GM21737 (cell line): ENCODE measurements at regions not wholly inside any gene's neighbourhood (a gene's known extent, or its start where the extent isn't known, plus 50 kb on each side); places are given as distances from the start of the nearest gene placed in this dataset.
A peak's percentile ranks its signal among the peaks of the same experiment; 100 is the strongest.

Source experiments
- ATAC-seq: cut with Tn5 transposase; IDR thresholded peaks from one replicate; pipeline ENCODE4 v1.9.1; 2021; ENCODE audit warnings: mild to moderate bottlenecking, moderate library complexity; ENCODE audit not compliant: unreplicated experiment

- ATAC-seq: no peak
Measured at GRCh38 chr16:79272141-79272577, 328.4 kb downstream of the MAF start.

- no peak for ATAC-seq
Measured at GRCh38 chr16:79271583-79271982, 329.0 kb downstream of the MAF start.

GRCh38 chr16:79270011-79270410, 330.5 kb downstream of the MAF start:
- ATAC-seq: no peak

- ATAC-seq: peak; percentile 96
Measured at GRCh38 chr16:79269211-79269863, 331.2 kb downstream of the MAF start.

GRCh38 chr16:79267781-79268180, 332.8 kb downstream of the MAF start:
- no peak for ATAC-seq

DNA sequence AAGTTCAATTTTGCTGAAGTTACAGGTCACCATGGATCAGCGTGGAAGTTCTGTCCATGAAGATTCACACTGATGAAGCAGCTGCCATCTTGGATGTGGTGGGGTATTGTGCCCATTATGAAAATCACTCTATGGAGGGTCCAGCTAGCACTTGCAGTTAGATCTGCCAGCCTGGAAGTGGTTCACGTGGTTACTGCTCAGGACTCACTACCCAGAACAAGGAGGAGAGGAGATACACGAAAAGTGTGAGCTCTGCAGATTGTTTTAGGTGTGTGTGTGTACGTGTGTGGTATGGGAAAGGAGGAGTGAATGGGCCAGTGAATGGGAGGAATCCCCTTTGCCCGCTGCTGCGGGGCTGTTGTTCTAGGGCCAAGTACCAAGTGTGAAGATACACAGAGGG, 333.4 kb downstream of the MAF start:
- ATAC-seq: no peak

DNA sequence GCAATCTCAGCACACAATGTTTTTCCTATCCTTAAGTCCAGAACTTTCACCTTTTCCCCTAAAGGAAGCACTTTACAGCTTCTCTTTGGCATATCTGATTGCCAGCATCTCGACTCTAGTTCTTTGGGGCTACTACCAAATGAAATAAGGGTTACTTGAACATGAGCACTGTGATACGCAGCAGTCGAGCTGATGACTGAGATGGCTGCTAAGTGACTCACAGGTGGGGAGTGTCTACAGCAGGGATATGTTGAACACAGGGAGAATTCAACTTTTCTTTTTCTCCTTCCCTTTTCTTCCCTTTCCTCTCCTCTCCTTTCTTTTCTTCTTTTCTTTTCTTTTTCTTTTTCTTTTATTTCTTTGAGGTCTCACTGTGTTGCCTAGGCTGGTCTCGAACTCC, 334.8 kb downstream of the MAF start:
- ATAC-seq: no peak

DNA sequence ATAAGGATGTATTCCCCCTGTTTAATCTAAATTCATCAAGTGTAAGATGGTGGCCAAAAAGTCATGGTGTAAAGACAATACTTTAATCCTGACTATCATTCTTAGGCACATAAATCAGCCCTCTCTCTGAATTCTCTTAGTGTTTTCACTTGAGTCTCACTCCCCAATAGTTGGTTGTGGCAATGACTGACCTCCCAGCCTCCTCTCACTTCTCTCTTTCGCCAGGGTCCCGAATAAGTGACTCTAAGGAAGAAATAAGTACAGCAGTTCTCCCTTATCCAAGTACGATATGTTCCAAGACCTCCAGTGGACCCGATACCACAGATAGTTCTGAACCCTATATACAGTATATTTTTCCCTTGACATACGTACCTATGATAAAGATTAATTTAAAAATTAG, 335.3 kb downstream of the MAF start:
- ATAC-seq: no peak

GRCh38 chr16:79264237-79265109, 336.1 kb downstream of the MAF start:
- no peak for ATAC-seq

DNA sequence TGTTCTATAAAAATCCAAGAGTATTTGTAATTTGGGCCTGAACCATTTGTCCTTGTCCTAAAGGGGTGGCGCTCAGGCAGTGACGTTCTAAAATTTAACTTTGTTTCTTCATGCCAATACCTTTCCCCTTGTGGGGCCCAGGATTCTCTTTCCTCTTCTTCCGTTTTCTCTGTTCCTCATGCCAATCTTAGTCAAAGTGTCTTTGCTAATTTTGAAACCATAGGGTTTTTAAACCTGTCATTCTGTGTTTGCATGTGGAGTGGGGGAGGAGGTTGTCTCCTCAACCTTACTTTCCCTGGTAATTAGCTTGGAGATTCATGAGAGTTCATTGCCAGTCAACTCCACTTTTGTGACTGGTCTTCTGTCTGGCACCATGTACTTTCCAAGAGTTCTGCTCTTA, 337.1 kb downstream of the MAF start:
- ATAC-seq: no peak
